ENCODE measurements at regions not wholly inside any gene's neighbourhood (a gene's known extent, or its start where the extent isn't known, plus 50 kb on each side); places are given as distances from the start of the nearest gene placed in this dataset.
"Not testable (repeated sequence)": the region's sequence is repeated elsewhere in the genome, so short reads cannot be mapped to it uniquely, and the experiment has no call there.

- TF ChIP-seq CTCF, EP300 (IDR thresholded peaks at IDR 0.05): not testable (repeated sequence)
Measured at GRCh38 chr14:82814339-82814738, 1280.7 kb upstream of the SEL1L start.

Data from upper lobe of left lung (tissue), 4 donors.